ENCODE measurements at regions not wholly inside any gene's neighbourhood (a gene's known extent, or its start where the extent isn't known, plus 50 kb on each side); places are given as distances from the start of the nearest gene placed in this dataset.
A peak's percentile ranks its signal among the peaks of the same experiment; 100 is the strongest.
"Not testable (repeated sequence)": the region's sequence is repeated elsewhere in the genome, so short reads cannot be mapped to it uniquely, and the experiment has no call there.

- DNase-seq: no peak
These were observed 136.3 kb downstream of the LY86 start for GRCh38 chr6:6724539-6725467.

GRCh38 chr6:6725468-6726209 lies 137.1 kb downstream of the LY86 start:
- DNase-seq: no peak

- DNase-seq: no peak
These were observed 139.8 kb downstream of the LY86 start for GRCh38 chr6:6728169-6728941.

- no peak for DNase-seq
These were observed 141.5 kb downstream of the LY86 start for GRCh38 chr6:6729971-6730370.

- DNase-seq: no peak
These were observed 142.3 kb downstream of the LY86 start for GRCh38 chr6:6730831-6731230.

- no peak for DNase-seq
These were observed 146.3 kb downstream of the LY86 start for GRCh38 chr6:6734479-6735465.

GRCh38 chr6:6736791-6737654 lies 148.5 kb downstream of the LY86 start:
- DNase-seq: no peak

- no peak for DNase-seq
These were observed 149.2 kb downstream of the LY86 start for GRCh38 chr6:6737671-6738070.

GRCh38 chr6:6738108-6738507 lies 149.6 kb downstream of the LY86 start:
- no peak for DNase-seq

- peak; percentile 54 for DNase-seq
These were observed 150.6 kb downstream of the LY86 start for GRCh38 chr6:6738922-6739716.

- no peak for DNase-seq
These were observed 152.1 kb downstream of the LY86 start for GRCh38 chr6:6740595-6740994.

GRCh38 chr6:6741264-6741663 lies 152.7 kb downstream of the LY86 start:
- DNase-seq: no peak

GRCh38 chr6:6742535-6742934 lies 154.0 kb downstream of the LY86 start:
- no peak for DNase-seq

GRCh38 chr6:6744551-6744950 lies 156.0 kb downstream of the LY86 start:
- DNase-seq: no peak

GRCh38 chr6:6745637-6746332 lies 157.3 kb downstream of the LY86 start:
- DNase-seq: not testable (repeated sequence)

GRCh38 chr6:6746333-6746969 lies 157.9 kb downstream of the LY86 start:
- DNase-seq: no peak

GRCh38 chr6:6746970-6747338 lies 158.4 kb downstream of the LY86 start:
- DNase-seq: no peak

- DNase-seq: no peak
These were observed 158.9 kb downstream of the LY86 start for GRCh38 chr6:6747371-6747770.

- no peak for DNase-seq
These were observed 159.5 kb downstream of the LY86 start for GRCh38 chr6:6748001-6748400.
